ENCODE measurements at regions not wholly inside any gene's neighbourhood (a gene's known extent, or its start where the extent isn't known, plus 50 kb on each side); places are given as distances from the start of the nearest gene placed in this dataset.
"Not testable (repeated sequence)": the region's sequence is repeated elsewhere in the genome, so short reads cannot be mapped to it uniquely, and the experiment has no call there.

- TF ChIP-seq CTCF (IDR thresholded peaks at IDR 0.05); ZC3H11A (IDR thresholded peaks at IDR 0.05); CEBPB (IDR thresholded peaks at IDR 0.05); MAX (IDR thresholded peaks at IDR 0.05); USF2 (IDR thresholded peaks at IDR 0.05); NR3C1 (IDR thresholded peaks at IDR 0.05); NPAS2 (CRISPR knock-in tag; IDR thresholded peaks at IDR 0.05; ENCODE audit: borderline replicate concordance); MYC (IDR thresholded peaks at IDR 0.05; ENCODE audit: borderline replicate concordance, low read length); TP53 (CRISPR knock-in tag; IDR thresholded peaks at IDR 0.05); EP300 (IDR thresholded peaks at IDR 0.05); RCOR1 (IDR thresholded peaks at IDR 0.05; ENCODE audit: low read depth, low read length): not testable (repeated sequence)
Measured at GRCh38 chr15:20207607-20208006, 334.0 kb downstream of the GOLGA6L6 start.

Measured in A549 (cell line).